ENCODE measurements at regions not wholly inside any gene's neighbourhood (a gene's known extent, or its start where the extent isn't known, plus 50 kb on each side); places are given as distances from the start of the nearest gene placed in this dataset.

DNA sequence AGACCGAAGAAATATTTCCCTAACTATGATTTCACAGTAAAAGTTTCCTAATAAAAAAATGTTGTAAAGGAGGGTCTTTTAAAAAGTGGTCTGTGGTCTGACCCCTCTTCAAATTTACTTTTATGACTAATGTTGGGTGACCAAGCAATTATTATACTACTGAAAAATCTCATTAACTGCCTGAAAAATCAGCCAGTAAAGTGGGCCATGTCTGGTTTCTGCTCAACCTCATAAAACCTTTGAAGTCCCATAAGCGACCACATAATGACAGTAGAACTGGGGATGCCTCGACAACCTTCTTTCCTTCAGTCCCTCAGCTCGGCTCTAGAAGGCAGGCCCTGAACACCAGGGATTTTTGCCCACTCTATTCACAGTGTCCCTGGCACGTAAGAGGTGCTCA lies 434.3 kb downstream of the EFNB2 start:
- no peak for TF ChIP-seq POLR2A (IDR thresholded peaks at IDR 0.05; ENCODE audit: extremely low read depth, insufficient read length)
- TF ChIP-seq, protein P1, sequence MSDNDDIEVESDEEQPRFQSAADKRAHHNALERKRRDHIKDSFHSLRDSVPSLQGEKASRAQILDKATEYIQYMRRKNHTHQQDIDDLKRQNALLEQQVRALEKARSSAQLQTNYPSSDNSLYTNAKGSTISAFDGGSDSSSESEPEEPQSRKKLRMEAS (IDR thresholded peaks at IDR 0.05; ENCODE audit: low read depth, low read length) = no peak
- TF ChIP-seq, protein P2, sequence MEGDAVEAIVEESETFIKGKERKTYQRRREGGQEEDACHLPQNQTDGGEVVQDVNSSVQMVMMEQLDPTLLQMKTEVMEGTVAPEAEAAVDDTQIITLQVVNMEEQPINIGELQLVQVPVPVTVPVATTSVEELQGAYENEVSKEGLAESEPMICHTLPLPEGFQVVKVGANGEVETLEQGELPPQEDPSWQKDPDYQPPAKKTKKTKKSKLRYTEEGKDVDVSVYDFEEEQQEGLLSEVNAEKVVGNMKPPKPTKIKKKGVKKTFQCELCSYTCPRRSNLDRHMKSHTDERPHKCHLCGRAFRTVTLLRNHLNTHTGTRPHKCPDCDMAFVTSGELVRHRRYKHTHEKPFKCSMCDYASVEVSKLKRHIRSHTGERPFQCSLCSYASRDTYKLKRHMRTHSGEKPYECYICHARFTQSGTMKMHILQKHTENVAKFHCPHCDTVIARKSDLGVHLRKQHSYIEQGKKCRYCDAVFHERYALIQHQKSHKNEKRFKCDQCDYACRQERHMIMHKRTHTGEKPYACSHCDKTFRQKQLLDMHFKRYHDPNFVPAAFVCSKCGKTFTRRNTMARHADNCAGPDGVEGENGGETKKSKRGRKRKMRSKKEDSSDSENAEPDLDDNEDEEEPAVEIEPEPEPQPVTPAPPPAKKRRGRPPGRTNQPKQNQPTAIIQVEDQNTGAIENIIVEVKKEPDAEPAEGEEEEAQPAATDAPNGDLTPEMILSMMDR (IDR thresholded peaks at IDR 0.05; ENCODE audit: low read depth, low read length) = no peak

Data from NB4 (cell line).